MM.1S (cell line): ENCODE measurements at regions not wholly inside any gene's neighbourhood (a gene's known extent, or its start where the extent isn't known, plus 50 kb on each side); places are given as distances from the start of the nearest gene placed in this dataset.

Experiments used
- DNase-seq: peaks from one replicate; pipeline ENCODE4 v3.0.0-alpha.2; 2015
- H2AFZ ChIP-seq: fragments of 300-600 bp; sonication (generic); 2 replicates; pipeline ENCODE4 v1.6.0; 2016; ENCODE audit warnings: antibody characterized with exemption, low read length
- H3F3A ChIP-seq: fragments of 300-600 bp; sonication (generic); 2 replicates; pipeline ENCODE4 v1.6.1; 2016; ENCODE audit warnings: mild to moderate bottlenecking, antibody characterized with exemption, low read length, moderate library complexity, mixed read lengths; ENCODE audit not compliant: insufficient read depth
- H3K27ac ChIP-seq: fragments of 300-600 bp; sonication (generic); 2 replicates; pipeline ENCODE4 v1.5.1; 2016; ENCODE audit warnings: mild to moderate bottlenecking, low read length
- H3K27me3 ChIP-seq: fragments of 300-600 bp; sonication (generic); replicated peaks from 2 replicates; pipeline ENCODE4 v1.6.0; 2016; ENCODE audit warnings: low read length; ENCODE audit not compliant: insufficient read depth
- H3K36me3 ChIP-seq: fragments of 300-600 bp; sonication (generic); replicated peaks from 2 replicates; pipeline ENCODE4 v1.6.1; 2016; ENCODE audit warnings: mild to moderate bottlenecking, low read length, mixed read lengths; ENCODE audit not compliant: insufficient read depth
- H3K4me1 ChIP-seq: fragments of 300-600 bp; sonication (generic); 2 replicates; pipeline ENCODE4 v1.6.1; 2016; ENCODE audit warnings: low read length, mixed read lengths
- H3K4me2 ChIP-seq: fragments of 300-600 bp; sonication (generic); 2 replicates; pipeline ENCODE4 v1.6.0; 2016; ENCODE audit warnings: low read depth, low read length
- H3K4me3 ChIP-seq: fragments of 300-600 bp; sonication (generic); 2 replicates; pipeline ENCODE4 v1.5.1; 2016; ENCODE audit warnings: low read length, mixed read lengths
- H3K79me2 ChIP-seq: fragments of 300-600 bp; sonication (generic); 2 replicates; pipeline ENCODE4 v1.6.1; 2016; ENCODE audit warnings: mixed run types, low read length, mixed read lengths
- H3K9ac ChIP-seq: fragments of 300-600 bp; sonication (generic); 2 replicates; pipeline ENCODE4 v1.6.1; 2016; ENCODE audit warnings: low read length, mixed read lengths
- H3K9me2 ChIP-seq: fragments of 300-600 bp; sonication (generic); replicated peaks from 2 replicates; pipeline ENCODE4 v1.6.1; 2016; ENCODE audit warnings: mild to moderate bottlenecking, low read length, mixed read lengths; ENCODE audit not compliant: insufficient read depth
- H3K9me3 ChIP-seq: fragments of 300-600 bp; sonication (generic); replicated peaks from 2 replicates; pipeline ENCODE4 v1.6.1; 2016; ENCODE audit warnings: mild to moderate bottlenecking, low read length, mixed read lengths; ENCODE audit not compliant: insufficient read depth
- H4K20me1 ChIP-seq: fragments of 300-600 bp; sonication (generic); 2 replicates; pipeline ENCODE4 v1.6.1; 2016; ENCODE audit warnings: mild to moderate bottlenecking, low read length, moderate library complexity, mixed read lengths; ENCODE audit not compliant: insufficient read depth
- EZH2 ChIP-seq: fragments of 300-600 bp; sonication (generic); optimal IDR thresholded peaks from 2 replicates; pipeline ENCODE3; 2017; ENCODE audit warnings: low read depth, mild to moderate bottlenecking, antibody characterized with exemption, low read length, mixed read lengths
- EZH2phosphoT487 ChIP-seq: fragments of 300-600 bp; sonication (generic); IDR thresholded peaks from 2 replicates; pipeline ENCODE4 v1.6.1; 2018; ENCODE audit warnings: antibody characterized with exemption, low read length
- TF ChIP-seq, protein P1 (sequence below): fragments of 300-600 bp; sonication (generic); IDR thresholded peaks from 2 replicates; pipeline ENCODE4 v1.5.1; 2016; ENCODE audit warnings: antibody characterized with exemption, low read length, mixed read lengths

DNA sequence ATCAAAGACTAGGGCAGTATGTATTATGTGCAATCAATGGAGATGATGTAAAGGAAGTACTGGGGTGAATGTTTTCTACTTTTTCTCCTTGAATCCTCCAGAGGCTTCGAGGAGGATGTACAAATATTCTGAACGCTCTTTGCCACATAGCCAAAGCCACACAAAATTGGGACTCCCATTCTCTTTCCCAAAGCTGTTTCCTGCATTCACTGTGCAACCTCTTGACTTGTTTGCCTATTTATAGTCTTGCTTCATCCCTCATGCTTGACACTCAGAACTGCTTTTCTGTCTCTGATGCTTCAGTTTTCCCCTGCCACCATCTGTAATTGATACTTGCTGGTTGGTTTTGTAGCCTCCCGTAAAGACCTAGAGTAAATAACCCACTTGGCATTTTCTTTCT is 208.2 kb upstream of the RBMS1 start:
- H3K9me3 ChIP-seq, result no peaks in the 10 kb centered on the region
- H2AFZ ChIP-seq, result no peak overlapping the region
- H4K20me1 ChIP-seq, result no peaks in the 10 kb centered on the region
- no peak overlapping the region for H3K27ac ChIP-seq
- H3K27me3 ChIP-seq, result no peaks in the 10 kb centered on the region
- H3F3A ChIP-seq, result peaks cover 26% of the 10 kb centered on the region
- H3K4me2 ChIP-seq, result no peak overlapping the region
- peaks cover 45% of the 10 kb centered on the region for H3K4me1 ChIP-seq
- TF ChIP-seq EZH2 (no peak), EZH2phosphoT487 (no peak)
- TF ChIP-seq, protein P1, sequence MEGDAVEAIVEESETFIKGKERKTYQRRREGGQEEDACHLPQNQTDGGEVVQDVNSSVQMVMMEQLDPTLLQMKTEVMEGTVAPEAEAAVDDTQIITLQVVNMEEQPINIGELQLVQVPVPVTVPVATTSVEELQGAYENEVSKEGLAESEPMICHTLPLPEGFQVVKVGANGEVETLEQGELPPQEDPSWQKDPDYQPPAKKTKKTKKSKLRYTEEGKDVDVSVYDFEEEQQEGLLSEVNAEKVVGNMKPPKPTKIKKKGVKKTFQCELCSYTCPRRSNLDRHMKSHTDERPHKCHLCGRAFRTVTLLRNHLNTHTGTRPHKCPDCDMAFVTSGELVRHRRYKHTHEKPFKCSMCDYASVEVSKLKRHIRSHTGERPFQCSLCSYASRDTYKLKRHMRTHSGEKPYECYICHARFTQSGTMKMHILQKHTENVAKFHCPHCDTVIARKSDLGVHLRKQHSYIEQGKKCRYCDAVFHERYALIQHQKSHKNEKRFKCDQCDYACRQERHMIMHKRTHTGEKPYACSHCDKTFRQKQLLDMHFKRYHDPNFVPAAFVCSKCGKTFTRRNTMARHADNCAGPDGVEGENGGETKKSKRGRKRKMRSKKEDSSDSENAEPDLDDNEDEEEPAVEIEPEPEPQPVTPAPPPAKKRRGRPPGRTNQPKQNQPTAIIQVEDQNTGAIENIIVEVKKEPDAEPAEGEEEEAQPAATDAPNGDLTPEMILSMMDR, result no peak
- H3K36me3 ChIP-seq, result no peaks in the 10 kb centered on the region
- H3K4me3 ChIP-seq, result no peak overlapping the region
- no peaks in the 10 kb centered on the region for H3K9me2 ChIP-seq
- no peak overlapping the region for H3K9ac ChIP-seq
- no peak for DNase-seq
- H3K79me2 ChIP-seq, result no peaks in the 10 kb centered on the region

DNA sequence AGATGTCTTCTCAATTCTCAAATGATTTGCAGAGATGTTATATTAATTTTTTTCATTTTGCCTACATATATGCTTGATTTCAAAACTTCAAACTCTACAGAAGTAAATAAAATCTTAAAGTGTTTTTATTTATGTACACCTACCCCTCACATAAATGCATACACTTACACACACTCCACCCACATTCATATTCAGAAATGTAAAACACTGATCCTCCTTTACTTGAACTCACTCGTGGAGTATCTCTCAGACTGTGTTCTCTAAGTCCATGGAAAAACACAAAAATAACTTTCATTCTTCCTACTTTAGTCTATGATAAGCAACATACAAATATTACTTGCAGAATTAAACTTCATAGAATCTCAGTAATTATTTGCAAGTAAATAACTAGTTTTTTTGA is 209.1 kb upstream of the RBMS1 start:
- Histone ChIP-seq H3K9ac (no peak overlapping the region), H3K4me2 (no peak overlapping the region)
- TF ChIP-seq, protein P1, result no peak

DNA sequence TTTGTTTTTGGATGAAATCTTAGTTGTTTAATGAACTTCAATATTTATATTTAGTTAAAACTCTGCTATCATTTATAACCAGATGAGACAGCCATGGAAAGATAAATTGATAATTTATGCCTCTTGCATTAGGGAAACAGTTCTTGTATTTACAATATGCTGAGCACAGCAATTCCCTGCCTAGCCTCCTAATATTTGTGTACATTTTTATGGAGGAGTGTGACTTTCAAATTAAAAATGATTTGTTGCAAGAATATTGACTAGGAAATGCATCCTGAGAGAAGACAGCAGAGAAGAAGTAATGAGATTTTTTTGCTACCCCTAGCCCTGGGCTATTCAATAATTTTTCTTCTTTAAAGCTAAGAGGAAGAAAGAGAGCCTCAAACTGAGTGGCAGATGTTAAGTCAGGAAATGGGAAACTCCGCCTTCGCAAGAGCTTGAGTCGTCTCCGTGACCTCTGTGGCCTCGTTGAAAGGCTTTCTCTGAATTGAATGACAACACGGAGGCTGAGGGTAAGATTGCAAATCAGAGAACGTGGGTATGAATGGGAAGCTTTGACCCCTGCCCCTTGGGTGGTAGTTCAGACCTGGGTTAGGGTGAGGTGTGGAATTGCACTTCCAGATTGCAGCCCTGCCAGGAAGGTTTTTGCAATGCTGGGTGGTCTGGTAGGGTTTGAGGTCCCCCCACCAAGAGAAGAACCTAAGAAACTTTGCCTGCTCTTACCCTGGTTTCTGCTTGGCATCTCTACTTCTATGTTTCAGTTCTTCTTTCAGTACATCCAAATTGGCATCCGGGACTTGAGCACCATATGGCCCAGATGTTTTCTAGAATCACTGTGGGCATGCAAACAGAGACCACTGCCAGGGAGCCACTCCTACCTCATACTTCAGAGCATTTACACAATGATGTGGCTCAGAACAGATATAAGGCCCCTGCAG is 210.3 kb upstream of the RBMS1 start:
- no peaks in the 10 kb centered on the region for H3K36me3 ChIP-seq
- peak overlapping the region; percentile 82 for H3K4me2 ChIP-seq
- no peaks in the 10 kb centered on the region for H4K20me1 ChIP-seq
- no peaks in the 10 kb centered on the region for H3K9me3 ChIP-seq
- H2AFZ ChIP-seq, result peak overlapping the region; percentile 54
- no peaks in the 10 kb centered on the region for H3K27me3 ChIP-seq
- no peaks in the 10 kb centered on the region for H3K79me2 ChIP-seq
- H3K9ac ChIP-seq, result peak overlapping the region; percentile 40; the same call in 1 of the 2 replicates
- peaks cover 26% of the 10 kb centered on the region for H3F3A ChIP-seq
- H3K27ac ChIP-seq, result peak overlapping the region; percentile 91
- H3K4me3 ChIP-seq, result peak overlapping the region; percentile 33
- peak; percentile 93 for DNase-seq
- peaks cover 55% of the 10 kb centered on the region for H3K4me1 ChIP-seq
- TF ChIP-seq, protein P1, result no peak
- TF ChIP-seq EZH2phosphoT487 (no peak), EZH2 (no peak)
- H3K9me2 ChIP-seq, result no peaks in the 10 kb centered on the region

More for the DNA sequence above, 209.1 kb upstream of the RBMS1 start:
- H3K79me2 ChIP-seq, result no peaks in the 10 kb centered on the region
- peaks cover 53% of the 10 kb centered on the region for H3K4me1 ChIP-seq
- H3K9me3 ChIP-seq, result no peaks in the 10 kb centered on the region
- H3K4me3 ChIP-seq, result no peak overlapping the region
- H3K27ac ChIP-seq, result no peak overlapping the region
- DNase-seq, result no peak
- H3K27me3 ChIP-seq, result no peaks in the 10 kb centered on the region
- H2AFZ ChIP-seq, result no peak overlapping the region
- peaks cover 26% of the 10 kb centered on the region for H3F3A ChIP-seq
- no peaks in the 10 kb centered on the region for H3K36me3 ChIP-seq
- H4K20me1 ChIP-seq, result no peaks in the 10 kb centered on the region
- no peaks in the 10 kb centered on the region for H3K9me2 ChIP-seq
